HG02884 (cell line): ENCODE measurements at regions not wholly inside any gene's neighbourhood (a gene's known extent, or its start where the extent isn't known, plus 50 kb on each side); places are given as distances from the start of the nearest gene placed in this dataset.

ENCODE experiments used
- ATAC-seq: cut with Tn5 transposase; IDR thresholded peaks from one replicate; pipeline ENCODE4 v1.9.1; 2021; ENCODE audit warnings: mild to moderate bottlenecking, moderate library complexity; ENCODE audit not compliant: unreplicated experiment

DNA sequence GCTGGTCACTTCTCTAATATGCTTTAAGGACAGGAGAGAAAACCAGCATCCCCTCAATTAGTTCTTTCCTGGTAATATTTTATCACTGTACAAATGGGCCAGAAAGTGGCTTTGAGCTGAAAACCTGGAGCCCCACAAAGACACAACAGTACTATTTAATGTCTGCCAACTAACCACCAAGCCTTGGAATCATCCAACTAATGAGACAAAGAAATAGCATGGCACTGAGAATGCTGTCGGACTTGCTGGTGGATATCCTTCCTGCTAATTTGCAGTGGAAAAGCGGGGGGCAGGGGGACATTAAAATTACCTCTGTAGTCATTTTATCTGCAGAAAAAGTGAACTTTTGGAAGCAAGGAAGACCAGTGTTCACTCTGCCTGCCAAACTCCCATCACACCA lies 288.5 kb downstream of the KBTBD8 start:
- ATAC-seq: no peak

DNA sequence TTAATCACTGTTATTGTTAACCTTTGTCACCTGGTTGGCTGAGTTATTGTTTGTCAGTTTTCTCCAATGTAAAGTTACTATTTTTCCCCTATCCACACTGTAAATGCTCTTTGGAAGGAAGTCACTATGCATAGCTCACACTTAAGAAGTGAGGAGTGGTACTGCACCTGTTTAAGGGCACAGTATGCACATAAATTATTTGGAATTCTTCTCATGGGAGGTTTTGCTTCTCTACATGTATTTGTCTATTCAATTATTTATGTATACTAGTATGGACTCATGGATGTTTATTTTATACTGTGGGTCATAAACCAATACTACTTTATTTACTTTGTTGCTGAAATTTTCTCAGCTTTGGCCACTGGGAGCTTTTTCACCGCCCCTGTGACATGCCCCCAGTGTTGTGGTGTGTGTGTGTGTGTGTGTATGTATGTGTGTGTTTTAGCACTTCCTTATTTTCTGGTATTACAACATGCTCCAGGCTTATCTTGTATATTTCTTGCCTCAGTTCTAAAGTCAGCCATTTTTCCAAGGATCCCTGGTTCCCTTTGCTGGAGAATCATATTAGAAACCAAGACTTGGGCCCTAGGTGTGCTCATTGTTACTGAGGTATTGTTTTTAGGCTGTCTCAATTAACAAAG lies 290.5 kb downstream of the KBTBD8 start:
- no peak for ATAC-seq

DNA sequence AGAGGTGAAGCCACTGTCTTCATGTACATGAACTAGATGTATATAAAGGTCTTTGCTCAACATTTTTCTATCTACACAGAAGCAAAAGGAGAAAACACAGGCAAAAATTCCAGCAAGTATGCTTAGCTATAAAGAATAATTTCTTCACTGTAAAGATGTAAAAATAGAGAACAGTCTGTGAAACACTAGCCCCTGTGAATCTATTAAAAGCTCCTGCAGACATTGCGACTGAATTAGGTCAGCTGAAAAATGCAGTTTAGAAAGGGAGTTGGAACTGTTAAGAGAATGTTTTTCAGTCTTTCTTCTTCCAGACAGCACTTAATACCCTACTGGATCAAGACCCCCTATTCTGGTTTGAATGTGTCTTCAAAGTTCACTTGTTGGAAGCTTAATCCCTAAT lies 291.5 kb downstream of the KBTBD8 start:
- no peak for ATAC-seq

DNA sequence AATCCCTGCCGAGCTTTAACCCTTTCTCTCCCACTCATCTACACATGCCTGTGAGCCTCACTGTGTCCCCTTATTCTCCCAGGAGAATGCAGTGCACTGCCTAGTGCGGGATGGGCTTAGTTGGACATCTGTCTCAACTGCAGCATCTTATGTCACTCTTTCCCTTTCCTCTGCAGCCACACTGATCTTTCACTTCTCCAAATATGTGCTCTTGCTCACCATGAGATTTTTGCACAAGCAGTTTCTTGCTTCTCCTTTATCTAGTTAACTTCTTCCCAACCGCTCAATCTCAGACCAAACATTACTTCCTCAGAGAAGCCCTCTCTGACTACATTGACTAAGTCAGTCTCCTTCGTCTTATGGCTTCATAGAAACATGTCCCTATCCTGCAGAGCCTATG lies 292.3 kb downstream of the KBTBD8 start:
- peak; percentile 55 for ATAC-seq

DNA sequence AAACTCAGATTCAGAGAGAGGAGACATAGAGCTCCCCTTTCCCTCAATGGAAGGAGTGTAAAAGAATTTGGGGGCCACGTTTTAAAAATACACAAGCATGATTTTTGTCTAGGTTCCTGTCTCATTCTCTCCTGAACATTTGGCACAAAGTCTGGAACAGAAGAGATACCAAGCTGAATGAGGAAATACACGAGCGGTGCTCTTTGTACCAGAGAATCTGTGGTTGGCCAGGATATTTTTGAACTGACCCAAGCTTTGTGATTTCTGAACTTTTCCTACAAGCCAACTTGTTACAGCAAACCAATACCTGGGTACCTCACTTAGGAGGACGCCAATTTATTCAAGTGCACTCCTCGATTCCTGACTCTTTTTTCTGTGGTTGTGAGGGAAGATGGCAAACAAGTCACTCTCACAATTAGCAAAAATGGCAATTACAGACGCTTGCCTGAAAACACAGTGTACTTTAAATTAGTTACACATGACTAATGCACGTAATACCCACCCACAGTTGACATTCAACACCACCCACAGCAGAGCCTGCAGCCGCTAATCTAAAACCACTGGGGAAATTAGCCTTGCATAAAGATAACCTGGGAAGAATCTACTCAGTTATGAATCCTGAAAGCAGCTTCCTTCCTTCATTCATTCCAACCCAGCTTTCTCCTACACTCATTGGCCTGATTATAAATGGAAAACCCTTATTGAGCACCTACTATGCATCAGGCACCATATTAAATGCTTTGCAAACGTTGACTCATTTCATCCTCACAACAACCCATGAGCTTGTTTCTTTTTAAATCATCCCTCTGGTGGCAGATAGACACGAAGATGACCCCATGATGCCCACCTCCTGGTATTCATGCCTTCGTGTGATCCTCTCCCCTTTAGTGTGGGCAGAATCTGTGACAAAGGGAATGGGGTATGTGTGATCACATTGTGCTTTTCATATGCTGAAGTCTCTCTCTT lies 293.5 kb downstream of the KBTBD8 start:
- peak; percentile 56 for ATAC-seq

DNA sequence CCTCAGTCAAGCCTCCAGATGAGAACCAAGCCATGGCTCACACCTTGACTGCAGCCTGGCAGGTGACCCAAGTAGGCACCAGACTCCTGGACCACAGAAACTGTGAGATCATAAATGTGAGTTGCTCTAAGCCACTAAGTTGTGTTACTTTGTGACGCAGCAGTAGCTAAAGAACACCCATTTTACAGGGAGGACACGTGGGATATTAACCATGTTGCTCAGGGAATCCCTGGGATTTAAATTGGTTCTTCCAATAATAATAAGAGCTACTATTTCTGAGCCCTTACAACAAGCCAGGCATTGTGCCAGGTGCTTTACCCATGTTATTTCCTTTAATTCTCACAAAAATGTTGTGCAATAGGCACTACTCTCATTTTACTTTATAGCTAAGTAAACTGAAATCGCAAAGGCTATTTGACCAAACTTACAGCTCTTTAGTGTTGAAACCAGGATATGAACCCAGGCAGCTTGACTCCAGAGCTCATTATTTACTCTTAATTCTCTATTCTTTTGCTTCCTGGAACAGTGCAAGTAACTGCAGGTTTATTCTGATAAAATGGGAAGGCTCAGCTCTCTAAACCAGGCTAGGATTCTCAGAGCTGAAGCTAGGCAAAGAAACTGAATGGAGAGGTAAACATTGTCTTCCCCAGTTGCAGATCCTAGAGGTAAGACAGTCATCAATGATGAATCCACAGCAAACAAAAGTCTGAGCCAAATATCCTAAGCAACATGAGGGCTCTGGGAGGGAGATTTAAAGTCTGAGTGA lies 294.4 kb downstream of the KBTBD8 start:
- no peak for ATAC-seq

DNA sequence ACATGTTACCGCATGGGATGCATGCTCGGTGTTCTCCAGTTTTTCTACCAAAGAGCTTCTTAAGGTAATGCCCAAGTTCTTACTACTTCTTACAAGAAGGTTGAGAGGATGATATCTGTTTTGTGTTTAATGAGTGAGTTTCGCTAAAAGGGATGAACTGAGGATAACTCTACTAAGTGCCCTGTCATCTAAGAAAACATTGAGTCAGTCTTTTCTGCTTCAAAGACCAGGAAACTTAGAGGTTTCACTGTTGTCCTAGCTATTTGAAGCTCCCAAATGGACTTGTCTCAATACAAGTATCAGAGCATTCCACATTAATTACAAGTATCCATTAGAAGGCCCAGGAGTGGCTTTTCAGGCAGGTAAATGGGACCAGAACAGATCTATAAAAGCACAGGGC lies 296.2 kb downstream of the KBTBD8 start:
- no peak for ATAC-seq

DNA sequence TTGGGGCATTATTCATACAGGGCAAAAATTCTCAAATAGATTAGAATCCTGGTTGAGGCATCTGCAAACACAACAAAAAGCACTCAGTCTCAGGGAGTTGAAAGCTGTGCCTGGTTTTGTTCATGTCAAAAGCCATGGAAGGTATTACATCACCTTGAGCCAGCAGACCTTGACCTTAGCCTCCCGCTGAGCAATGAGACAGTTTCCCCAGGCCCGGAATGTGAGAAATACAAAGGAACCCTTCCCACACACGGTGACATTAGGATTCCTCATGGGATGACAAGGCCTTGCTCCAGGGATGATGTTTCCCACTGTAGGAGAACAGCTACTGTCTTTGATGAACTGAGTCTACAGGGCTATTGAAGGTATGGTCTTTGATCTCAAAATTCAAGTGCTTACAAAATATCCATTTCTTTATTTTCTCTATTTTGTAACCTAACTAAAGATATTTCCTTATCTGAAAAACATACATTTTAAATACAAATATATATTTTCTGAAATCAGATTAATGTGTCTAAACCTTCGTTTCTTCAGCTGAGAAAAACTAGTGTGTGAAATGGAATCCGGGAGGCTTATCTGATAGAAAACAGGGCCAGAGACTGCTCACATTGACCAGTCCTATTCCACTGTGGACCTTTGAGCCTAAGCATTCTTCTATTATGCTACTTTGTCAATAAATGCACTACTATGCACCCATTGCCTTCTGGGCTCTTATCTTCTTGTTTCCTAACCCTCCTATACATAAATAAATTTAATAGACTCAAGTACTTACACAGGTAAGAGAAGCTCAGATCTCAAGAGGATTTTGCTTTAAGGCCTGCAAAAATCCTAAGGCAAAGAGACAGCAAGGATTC lies 298.2 kb downstream of the KBTBD8 start:
- no peak for ATAC-seq

DNA sequence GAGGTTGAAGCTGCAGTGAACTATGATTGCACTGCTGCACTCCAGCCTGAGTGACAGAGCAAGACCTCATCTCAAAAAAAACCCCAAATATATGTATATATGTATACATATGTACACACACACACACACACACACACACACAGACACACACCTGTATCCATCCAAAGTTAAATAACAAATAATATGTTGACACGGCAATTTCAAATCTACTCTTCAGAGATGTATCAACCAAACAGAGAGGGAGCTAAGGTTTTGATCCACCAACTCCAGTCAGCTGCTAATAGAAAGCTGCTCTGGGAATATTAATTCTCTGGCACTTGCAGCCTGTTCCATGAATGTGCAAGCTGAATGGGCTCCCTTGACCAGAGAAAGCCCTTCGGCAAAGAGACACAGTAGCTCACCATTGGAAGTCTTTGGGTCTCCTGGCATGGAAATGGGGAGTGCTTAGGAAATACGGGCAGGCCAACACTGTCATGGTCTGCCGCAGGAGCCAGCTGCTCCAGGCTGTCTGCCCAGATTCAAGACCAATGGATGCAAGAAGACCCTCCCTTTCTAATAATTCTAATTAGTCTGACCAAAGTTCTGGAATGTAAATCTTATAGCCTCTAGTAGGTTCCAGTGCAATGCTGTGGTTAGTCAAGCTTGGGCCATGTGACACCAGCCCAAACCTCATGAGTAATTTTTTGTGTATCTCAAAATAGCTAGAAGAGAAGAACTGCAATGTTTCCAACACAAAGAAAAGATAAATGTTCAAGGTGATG lies 299.8 kb downstream of the KBTBD8 start:
- no peak for ATAC-seq

DNA sequence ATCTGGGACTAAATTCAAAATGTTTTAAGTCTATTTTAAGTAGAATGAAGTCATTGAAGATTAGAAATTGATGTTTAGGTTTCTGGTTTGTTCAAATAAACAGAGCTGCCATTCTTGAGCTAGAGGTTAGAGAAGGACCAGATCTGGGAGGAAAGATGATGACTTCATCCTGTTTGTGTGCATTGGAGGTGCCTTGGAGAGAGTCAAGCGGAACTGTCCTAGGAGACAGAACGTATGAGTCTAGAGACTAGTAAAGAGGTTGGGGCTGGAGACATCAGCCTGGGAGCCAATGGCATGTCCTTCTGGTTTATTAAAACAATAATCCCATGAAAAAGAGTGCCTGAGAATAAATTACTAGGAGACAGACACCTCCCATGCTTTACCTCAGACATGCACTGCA lies 303.4 kb downstream of the KBTBD8 start:
- no peak for ATAC-seq

DNA sequence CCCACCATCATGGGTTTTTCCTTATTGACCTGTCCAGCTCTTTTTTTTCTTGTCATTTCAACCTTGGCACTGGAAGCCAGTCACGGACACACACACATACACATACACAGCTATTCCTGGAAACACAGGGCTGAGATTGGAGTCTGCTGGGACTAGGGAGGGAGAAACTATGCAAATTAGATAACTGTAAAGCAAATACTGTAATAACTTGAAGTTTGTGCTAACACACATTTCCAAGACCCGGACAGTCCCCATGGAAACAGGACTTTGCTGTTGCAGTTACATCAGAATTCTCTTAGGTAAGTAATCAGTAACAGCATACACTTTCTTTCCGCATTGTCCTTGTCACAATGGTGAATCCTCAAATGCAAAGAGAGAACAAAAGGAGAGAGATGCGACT lies 304.4 kb downstream of the KBTBD8 start:
- ATAC-seq: no peak

DNA sequence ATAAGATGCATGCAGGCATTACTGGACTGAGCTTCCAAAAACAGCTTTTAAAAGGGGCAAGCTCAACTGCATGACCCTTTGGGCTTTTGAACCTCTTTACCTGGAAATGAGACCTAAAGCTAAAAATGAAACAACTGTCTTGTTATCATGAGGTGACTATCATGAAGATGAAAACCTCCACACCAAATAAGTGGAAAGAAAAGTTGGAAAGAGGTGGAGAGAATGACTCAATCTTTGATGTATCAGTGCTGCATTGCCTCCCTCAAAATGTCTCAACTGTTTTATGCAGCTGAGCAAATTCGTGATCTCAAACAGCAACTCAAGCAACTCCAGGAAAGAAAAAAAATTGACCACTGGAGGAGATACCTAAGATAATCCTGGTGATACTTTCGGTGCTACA lies 307.1 kb downstream of the KBTBD8 start:
- ATAC-seq: no peak

DNA sequence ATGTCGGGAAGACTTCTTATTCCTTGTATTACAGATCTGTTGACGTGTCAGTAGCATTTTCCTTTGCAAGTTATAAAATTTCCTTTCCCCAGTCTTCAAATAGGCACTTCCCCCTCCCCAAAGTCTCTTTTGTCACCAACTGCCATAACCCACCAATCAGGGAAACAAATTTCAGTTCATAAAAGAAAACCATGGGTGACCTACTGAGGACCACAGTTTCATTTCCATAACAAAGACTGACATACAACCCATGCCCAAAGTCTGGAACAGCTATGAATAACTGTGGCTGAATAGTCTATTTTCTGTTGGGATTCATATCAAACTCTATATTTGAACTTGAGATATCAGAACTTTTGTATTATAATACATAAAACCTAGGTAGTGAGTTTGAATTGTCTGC lies 307.8 kb downstream of the KBTBD8 start:
- ATAC-seq: no peak

DNA sequence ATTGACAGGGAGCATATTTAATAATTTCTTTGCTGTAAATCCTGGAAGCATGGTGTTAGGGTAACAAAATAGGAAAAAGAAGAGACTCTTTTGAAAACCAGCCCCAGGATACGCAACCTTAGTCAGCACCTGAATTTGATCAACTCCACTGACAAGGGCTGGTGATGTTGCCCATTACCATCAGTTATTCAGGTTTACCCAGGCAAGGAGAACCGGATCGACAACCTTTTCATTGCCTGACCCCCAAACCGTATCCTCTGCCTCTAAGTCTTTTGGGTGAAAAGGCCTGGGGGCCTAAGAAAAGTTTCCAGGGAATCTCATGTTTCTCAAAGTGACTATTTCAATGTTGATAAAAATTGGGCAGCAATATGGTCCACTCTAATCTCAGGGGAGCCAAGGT lies 313.3 kb downstream of the KBTBD8 start:
- no peak for ATAC-seq

DNA sequence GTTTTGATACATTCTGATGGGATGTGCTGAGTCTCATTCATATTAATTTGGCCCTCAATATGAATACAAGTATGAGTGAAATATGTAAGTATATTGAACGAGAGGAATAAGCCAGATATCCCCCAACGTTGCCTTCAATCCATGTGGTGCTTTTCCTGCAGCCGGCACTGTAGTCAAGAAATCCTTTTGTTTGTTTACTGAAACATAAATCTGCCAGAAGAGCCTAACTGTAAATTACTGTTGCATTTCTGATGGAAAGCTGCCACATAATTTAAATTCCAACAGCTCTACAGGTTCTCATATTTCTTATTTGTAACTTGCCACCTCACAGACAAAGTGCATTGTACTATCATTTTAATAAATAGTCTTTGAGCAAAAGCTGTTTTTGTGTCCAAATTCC lies 314.0 kb downstream of the KBTBD8 start:
- no peak for ATAC-seq

DNA sequence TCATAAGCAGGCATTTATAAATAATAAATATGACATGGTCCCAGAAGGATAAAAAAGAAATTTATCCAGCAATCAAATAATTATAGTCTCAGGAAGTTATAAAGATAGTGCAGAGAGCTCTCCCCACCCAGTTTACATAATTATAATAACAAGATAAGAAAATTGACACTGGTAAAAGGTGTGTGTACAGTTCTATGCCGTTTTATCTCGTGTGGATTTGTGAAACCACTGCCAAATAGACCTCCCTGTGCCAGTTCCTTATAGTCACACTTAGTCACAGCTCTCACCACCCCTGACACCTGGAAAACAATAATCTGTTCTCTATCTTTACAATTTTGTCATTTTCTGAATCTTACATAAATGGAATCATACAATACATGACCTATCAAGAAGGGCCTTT lies 320.1 kb downstream of the KBTBD8 start:
- no peak for ATAC-seq

DNA sequence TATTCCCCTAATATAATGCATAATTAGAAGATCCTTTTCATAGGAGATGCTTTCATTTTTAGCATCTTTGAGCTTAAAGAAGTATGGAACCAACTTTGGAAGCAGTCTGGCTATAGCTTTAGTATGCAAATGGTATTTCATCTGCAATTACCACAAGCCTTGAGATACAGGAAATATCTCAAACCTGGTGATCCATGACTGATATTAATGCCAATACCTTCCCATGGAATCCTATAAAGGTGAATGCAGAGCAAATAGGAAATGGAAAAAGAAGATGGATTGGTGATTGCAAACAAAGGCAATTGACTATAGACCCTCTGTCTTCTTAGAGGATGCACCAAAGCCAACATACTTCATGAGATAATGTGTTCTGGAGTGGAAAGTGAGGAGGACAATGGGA lies 326.4 kb downstream of the KBTBD8 start:
- ATAC-seq: no peak
